Mononuclear cell (primary cell): ENCODE measurements at regions not wholly inside any gene's neighbourhood (a gene's known extent, or its start where the extent isn't known, plus 50 kb on each side); places are given as distances from the start of the nearest gene placed in this dataset.
"Not testable (repeated sequence)": the region's sequence is repeated elsewhere in the genome, so short reads cannot be mapped to it uniquely, and the experiment has no call there.

Source experiments
- H3K27me3 ChIP-seq: 2 replicates; pipeline ENCODE4 v1.6.0; 2011; ENCODE audit warnings: low read length, control low read depth; ENCODE audit not compliant: insufficient read depth
- H3K4me1 ChIP-seq: 2 replicates; pipeline ENCODE4 v1.5.1; 2011; ENCODE audit warnings: mild to moderate bottlenecking, low read length, control low read depth; ENCODE audit not compliant: insufficient read depth
- H3K4me3 ChIP-seq: 2 replicates; pipeline ENCODE4 v1.5.1; 2011; ENCODE audit warnings: mild to moderate bottlenecking, low read length, moderate library complexity
- H3K9me3 ChIP-seq: 2 replicates; pipeline ENCODE4 v1.5.1; 2011; ENCODE audit warnings: low read depth, mild to moderate bottlenecking, control low read depth, low read length

- no peak overlapping the region for H3K4me3 ChIP-seq
- H3K4me1 ChIP-seq = no peaks in the 10 kb centered on the region
- no peaks in the 10 kb centered on the region for H3K9me3 ChIP-seq
- H3K27me3 ChIP-seq = no peaks in the 10 kb centered on the region
These were observed 786.1 kb upstream of the TMEM132C start for GRCh38 chr12:127480775-127481314.

GRCh38 chr12:127482950-127483349 lies 784.0 kb upstream of the TMEM132C start:
- Histone ChIP-seq H3K4me3 (no peak overlapping the region), H3K27me3 (no peaks in the 10 kb centered on the region), H3K9me3 (no peaks in the 10 kb centered on the region), H3K4me1 (no peaks in the 10 kb centered on the region)

GRCh38 chr12:127485528-127485927 lies 781.4 kb upstream of the TMEM132C start:
- Histone ChIP-seq H3K27me3 (no peaks in the 10 kb centered on the region), H3K9me3 (no peaks in the 10 kb centered on the region), H3K4me1 (no peaks in the 10 kb centered on the region), H3K4me3 (no peak overlapping the region)

- Histone ChIP-seq H3K4me3 (no peak overlapping the region), H3K27me3 (no peaks in the 10 kb centered on the region), H3K4me1 (no peaks in the 10 kb centered on the region), H3K9me3 (no peaks in the 10 kb centered on the region)
These were observed 779.9 kb upstream of the TMEM132C start for GRCh38 chr12:127487031-127487430.

- Histone ChIP-seq H3K4me1 (no peaks in the 10 kb centered on the region), H3K27me3 (no peaks in the 10 kb centered on the region), H3K4me3 (no peak overlapping the region), H3K9me3 (no peaks in the 10 kb centered on the region)
These were observed 777.9 kb upstream of the TMEM132C start for GRCh38 chr12:127489061-127489460.

GRCh38 chr12:127494961-127495915 lies 771.7 kb upstream of the TMEM132C start:
- no peaks in the 10 kb centered on the region for H3K4me1 ChIP-seq
- no peaks in the 10 kb centered on the region for H3K9me3 ChIP-seq
- H3K27me3 ChIP-seq = no peaks in the 10 kb centered on the region
- no peak overlapping the region for H3K4me3 ChIP-seq

- H3K9me3 ChIP-seq = no peaks in the 10 kb centered on the region
- H3K27me3 ChIP-seq = no peaks in the 10 kb centered on the region
- H3K4me3 ChIP-seq = no peak overlapping the region
- no peaks in the 10 kb centered on the region for H3K4me1 ChIP-seq
These were observed 770.7 kb upstream of the TMEM132C start for GRCh38 chr12:127496255-127496654.

GRCh38 chr12:127500512-127501035 lies 766.4 kb upstream of the TMEM132C start:
- no peak overlapping the region for H3K4me3 ChIP-seq
- no peaks in the 10 kb centered on the region for H3K9me3 ChIP-seq
- H3K27me3 ChIP-seq = no peaks in the 10 kb centered on the region
- no peaks in the 10 kb centered on the region for H3K4me1 ChIP-seq

- Histone ChIP-seq H3K27me3 (no peaks in the 10 kb centered on the region), H3K9me3 (no peaks in the 10 kb centered on the region), H3K4me1 (no peaks in the 10 kb centered on the region), H3K4me3 (no peak overlapping the region)
These were observed 765.1 kb upstream of the TMEM132C start for GRCh38 chr12:127501916-127502315.

GRCh38 chr12:127503246-127503645 lies 763.7 kb upstream of the TMEM132C start:
- no peaks in the 10 kb centered on the region for H3K27me3 ChIP-seq

GRCh38 chr12:127503996-127504395 lies 763.0 kb upstream of the TMEM132C start:
- H3K9me3 ChIP-seq, H3K27me3 ChIP-seq, H3K4me3 ChIP-seq, H3K4me1 ChIP-seq: not testable (repeated sequence)

More at GRCh38 chr12:127503246-127503645, 763.7 kb upstream of the TMEM132C start:
- no peaks in the 10 kb centered on the region for H3K4me1 ChIP-seq
- H3K4me3 ChIP-seq = no peak overlapping the region
- no peaks in the 10 kb centered on the region for H3K9me3 ChIP-seq

- no peak overlapping the region for H3K4me3 ChIP-seq
- no peaks in the 10 kb centered on the region for H3K27me3 ChIP-seq
- no peaks in the 10 kb centered on the region for H3K9me3 ChIP-seq
- H3K4me1 ChIP-seq = no peaks in the 10 kb centered on the region
These were observed 762.1 kb upstream of the TMEM132C start for GRCh38 chr12:127504874-127505273.

GRCh38 chr12:127507341-127507740 lies 759.6 kb upstream of the TMEM132C start:
- Histone ChIP-seq H3K4me1 (no peaks in the 10 kb centered on the region), H3K27me3 (no peaks in the 10 kb centered on the region), H3K4me3 (no peak overlapping the region), H3K9me3 (no peaks in the 10 kb centered on the region)

- Histone ChIP-seq H3K27me3 (no peaks in the 10 kb centered on the region), H3K4me3 (no peak overlapping the region), H3K4me1 (no peaks in the 10 kb centered on the region), H3K9me3 (no peaks in the 10 kb centered on the region)
These were observed 757.7 kb upstream of the TMEM132C start for GRCh38 chr12:127509066-127509778.

GRCh38 chr12:127515941-127516340 lies 751.0 kb upstream of the TMEM132C start:
- Histone ChIP-seq H3K27me3 (no peaks in the 10 kb centered on the region), H3K4me1 (no peaks in the 10 kb centered on the region), H3K4me3 (no peak overlapping the region)

More at GRCh38 chr12:127515941-127516340, 751.0 kb upstream of the TMEM132C start:
- no peaks in the 10 kb centered on the region for H3K9me3 ChIP-seq
